ENCODE measurements at regions not wholly inside any gene's neighbourhood (a gene's known extent, or its start where the extent isn't known, plus 50 kb on each side); places are given as distances from the start of the nearest gene placed in this dataset.

DNA sequence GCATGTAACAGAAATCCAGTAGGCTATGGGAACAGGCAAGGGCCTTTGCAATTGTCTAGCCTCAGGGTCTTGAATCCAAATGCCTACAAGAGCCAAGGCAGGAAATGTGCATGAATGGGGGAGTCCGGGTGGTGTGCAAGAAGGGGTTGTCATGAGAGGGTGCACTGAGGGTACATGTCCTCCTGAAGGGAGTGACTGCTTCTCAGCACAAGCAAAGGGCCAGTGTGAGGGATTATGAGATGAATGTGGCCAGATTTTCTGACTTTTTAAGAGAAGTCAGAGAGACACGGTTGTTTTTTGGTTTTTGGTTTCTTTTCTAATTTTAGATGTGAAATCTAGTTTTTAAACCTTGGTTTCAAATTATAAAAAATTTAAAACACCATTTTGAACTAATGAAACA, 76.5 kb upstream of the LSM6 start:
- H3K4me1 ChIP-seq (ENCODE audit: insufficient read depth, low read length): no peaks in the 10 kb centered on the region
- no peaks in the 10 kb centered on the region for H3K9me3 ChIP-seq (ENCODE audit: insufficient read depth, low read depth, low read length)
- Mint-ChIP-seq H3K27me3 (ENCODE audit: low read depth, unreplicated experiment) (no peaks in the 10 kb centered on the region), H3K36me3 (ENCODE audit: low read depth, unreplicated experiment) (no peaks in the 10 kb centered on the region), H3K27ac (ENCODE audit: unreplicated experiment) (no peak overlapping the region), H3K9me3 (ENCODE audit: unreplicated experiment) (peaks cover 2% of the 10 kb centered on the region), H3K4me3 (ENCODE audit: unreplicated experiment) (no peak overlapping the region), H3K4me1 (ENCODE audit: low read depth, unreplicated experiment) (no peaks in the 10 kb centered on the region)
- no peaks in the 10 kb centered on the region for H3K27me3 ChIP-seq (ENCODE audit: insufficient read depth, low read length)
- no peak for TF ChIP-seq EZH2 (IDR thresholded peaks at IDR 0.05; ENCODE audit: insufficient read depth, low read length)
- TF ChIP-seq, protein P1, sequence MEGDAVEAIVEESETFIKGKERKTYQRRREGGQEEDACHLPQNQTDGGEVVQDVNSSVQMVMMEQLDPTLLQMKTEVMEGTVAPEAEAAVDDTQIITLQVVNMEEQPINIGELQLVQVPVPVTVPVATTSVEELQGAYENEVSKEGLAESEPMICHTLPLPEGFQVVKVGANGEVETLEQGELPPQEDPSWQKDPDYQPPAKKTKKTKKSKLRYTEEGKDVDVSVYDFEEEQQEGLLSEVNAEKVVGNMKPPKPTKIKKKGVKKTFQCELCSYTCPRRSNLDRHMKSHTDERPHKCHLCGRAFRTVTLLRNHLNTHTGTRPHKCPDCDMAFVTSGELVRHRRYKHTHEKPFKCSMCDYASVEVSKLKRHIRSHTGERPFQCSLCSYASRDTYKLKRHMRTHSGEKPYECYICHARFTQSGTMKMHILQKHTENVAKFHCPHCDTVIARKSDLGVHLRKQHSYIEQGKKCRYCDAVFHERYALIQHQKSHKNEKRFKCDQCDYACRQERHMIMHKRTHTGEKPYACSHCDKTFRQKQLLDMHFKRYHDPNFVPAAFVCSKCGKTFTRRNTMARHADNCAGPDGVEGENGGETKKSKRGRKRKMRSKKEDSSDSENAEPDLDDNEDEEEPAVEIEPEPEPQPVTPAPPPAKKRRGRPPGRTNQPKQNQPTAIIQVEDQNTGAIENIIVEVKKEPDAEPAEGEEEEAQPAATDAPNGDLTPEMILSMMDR (IDR thresholded peaks at IDR 0.05; ENCODE audit: insufficient read depth, low read depth, low read length): no peak
- no peak overlapping the region for H3K9ac ChIP-seq (ENCODE audit: low read length)
- H3K4me3 ChIP-seq (ENCODE audit: insufficient read depth, low read depth, low read length): no peak overlapping the region
- H3K36me3 ChIP-seq (ENCODE audit: insufficient read depth, low read length): no peaks in the 10 kb centered on the region
- no peak for DNase-seq (ENCODE audit: low read depth)
- no peak overlapping the region for H3K4me2 ChIP-seq (ENCODE audit: low read length)
- no peak overlapping the region for H2AFZ ChIP-seq (ENCODE audit: low read depth, low read length)
- H3K79me2 ChIP-seq (ENCODE audit: insufficient read depth, low read length): no peaks in the 10 kb centered on the region
- FAIRE-seq: no peak
- H4K20me1 ChIP-seq (ENCODE audit: insufficient read depth, low read length): no peaks in the 10 kb centered on the region
- no peak overlapping the region for H3K27ac ChIP-seq (ENCODE audit: low read depth, low read length)

DNA sequence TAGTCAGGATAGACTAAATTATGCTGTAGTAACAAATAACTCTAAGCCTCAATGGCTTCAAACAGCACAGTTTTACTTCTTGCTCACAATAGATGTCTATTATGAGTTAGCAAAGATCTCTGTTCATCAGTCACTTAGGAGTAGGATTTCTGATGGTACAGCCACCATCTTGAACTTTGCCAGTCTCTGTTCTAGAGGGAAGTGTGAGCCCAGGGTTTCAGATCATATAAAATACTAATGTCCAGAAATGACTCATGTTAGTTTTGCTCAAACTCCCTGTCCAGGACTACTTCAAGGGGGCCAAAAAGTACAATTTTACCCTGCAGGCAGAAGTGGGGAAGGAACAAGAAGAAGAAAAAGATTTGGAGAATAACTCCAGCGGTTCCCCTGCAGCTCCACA, 77.1 kb upstream of the LSM6 start:
- no peaks in the 10 kb centered on the region for H3K36me3 Mint-ChIP-seq (ENCODE audit: low read depth, unreplicated experiment)
- Histone ChIP-seq H3K36me3 (ENCODE audit: insufficient read depth, low read length) (no peaks in the 10 kb centered on the region), H3K4me2 (ENCODE audit: low read length) (no peak overlapping the region), H3K27me3 (ENCODE audit: insufficient read depth, low read length) (no peaks in the 10 kb centered on the region), H3K9ac (ENCODE audit: low read length) (no peak overlapping the region), H3K9me3 (ENCODE audit: insufficient read depth, low read depth, low read length) (no peaks in the 10 kb centered on the region), H2AFZ (ENCODE audit: low read depth, low read length) (no peak overlapping the region), H3K4me3 (ENCODE audit: insufficient read depth, low read depth, low read length) (no peak overlapping the region), H4K20me1 (ENCODE audit: insufficient read depth, low read length) (no peaks in the 10 kb centered on the region), H3K27ac (ENCODE audit: low read depth, low read length) (no peak overlapping the region), H3K4me1 (ENCODE audit: insufficient read depth, low read length) (no peaks in the 10 kb centered on the region), H3K79me2 (ENCODE audit: insufficient read depth, low read length) (no peaks in the 10 kb centered on the region)
- H3K27ac Mint-ChIP-seq (ENCODE audit: unreplicated experiment): no peak overlapping the region
- H3K4me3 Mint-ChIP-seq (ENCODE audit: unreplicated experiment): no peak overlapping the region
- H3K27me3 Mint-ChIP-seq (ENCODE audit: low read depth, unreplicated experiment): no peaks in the 10 kb centered on the region
- TF ChIP-seq, protein P1 (IDR thresholded peaks at IDR 0.05; ENCODE audit: insufficient read depth, low read depth, low read length): no peak
- no peak for TF ChIP-seq EZH2 (IDR thresholded peaks at IDR 0.05; ENCODE audit: insufficient read depth, low read length)
- DNase-seq (ENCODE audit: low read depth): no peak
- peaks cover 2% of the 10 kb centered on the region for H3K9me3 Mint-ChIP-seq (ENCODE audit: unreplicated experiment)
- H3K4me1 Mint-ChIP-seq (ENCODE audit: low read depth, unreplicated experiment): no peaks in the 10 kb centered on the region
- no peak for FAIRE-seq

DNA sequence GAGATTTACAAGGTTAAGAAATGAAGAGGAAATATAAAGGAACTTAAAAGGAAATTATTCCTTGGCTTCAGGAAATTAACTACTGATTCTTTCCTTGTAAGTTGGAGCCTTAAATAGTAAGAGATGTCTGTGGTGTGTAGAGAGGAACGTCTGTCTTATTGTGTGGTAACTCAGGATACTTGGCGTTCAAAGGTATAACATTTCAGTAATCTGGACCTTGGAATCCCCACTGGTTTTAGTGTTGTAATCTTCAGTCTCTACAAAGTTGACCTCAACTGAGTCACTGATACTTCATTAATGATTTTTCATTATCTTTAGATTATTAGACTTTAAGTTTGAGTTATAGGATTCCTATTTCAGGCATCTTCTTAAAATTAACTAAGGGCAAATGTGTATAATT, 79.1 kb upstream of the LSM6 start:
- H4K20me1 ChIP-seq (ENCODE audit: insufficient read depth, low read length): no peaks in the 10 kb centered on the region
- no peak for FAIRE-seq
- Mint-ChIP-seq H3K27me3 (ENCODE audit: low read depth, unreplicated experiment) (no peaks in the 10 kb centered on the region), H3K9me3 (ENCODE audit: unreplicated experiment) (peaks cover 2% of the 10 kb centered on the region), H3K4me3 (ENCODE audit: unreplicated experiment) (no peak overlapping the region), H3K4me1 (ENCODE audit: low read depth, unreplicated experiment) (no peaks in the 10 kb centered on the region), H3K36me3 (ENCODE audit: low read depth, unreplicated experiment) (no peaks in the 10 kb centered on the region), H3K27ac (ENCODE audit: unreplicated experiment) (no peak overlapping the region)
- H3K4me2 ChIP-seq (ENCODE audit: low read length): no peak overlapping the region
- no peaks in the 10 kb centered on the region for H3K4me1 ChIP-seq (ENCODE audit: insufficient read depth, low read length)
- no peaks in the 10 kb centered on the region for H3K9me3 ChIP-seq (ENCODE audit: insufficient read depth, low read depth, low read length)
- no peak for DNase-seq (ENCODE audit: low read depth)
- no peaks in the 10 kb centered on the region for H3K36me3 ChIP-seq (ENCODE audit: insufficient read depth, low read length)
- no peaks in the 10 kb centered on the region for H3K27me3 ChIP-seq (ENCODE audit: insufficient read depth, low read length)
- H2AFZ ChIP-seq (ENCODE audit: low read depth, low read length): no peak overlapping the region
- no peak overlapping the region for H3K4me3 ChIP-seq (ENCODE audit: insufficient read depth, low read depth, low read length)
- H3K79me2 ChIP-seq (ENCODE audit: insufficient read depth, low read length): no peaks in the 10 kb centered on the region
- H3K9ac ChIP-seq (ENCODE audit: low read length): no peak overlapping the region
- no peak overlapping the region for H3K27ac ChIP-seq (ENCODE audit: low read depth, low read length)
- no peak for TF ChIP-seq EZH2 (IDR thresholded peaks at IDR 0.05; ENCODE audit: insufficient read depth, low read length)
- TF ChIP-seq, protein P1 (IDR thresholded peaks at IDR 0.05; ENCODE audit: insufficient read depth, low read depth, low read length): no peak
